ENCODE measurements at regions not wholly inside any gene's neighbourhood (a gene's known extent, or its start where the extent isn't known, plus 50 kb on each side); places are given as distances from the start of the nearest gene placed in this dataset.

- DNase-seq: no peak
- no peak overlapping the region for H3K27ac ChIP-seq
- TF ChIP-seq CTCF (IDR thresholded peaks at IDR 0.05) (no peak), POLR2A (IDR thresholded peaks at IDR 0.05) (no peak)
- WGBS, 2 donors: 62 to 67% methylated on average over 2 of the region's 2 CpGs
- no peaks in the 10 kb centered on the region for H3K27me3 ChIP-seq
- no peaks in the 10 kb centered on the region for H3K36me3 ChIP-seq
- no peaks in the 10 kb centered on the region for H3K9me3 ChIP-seq
- no peaks in the 10 kb centered on the region for H3K4me1 ChIP-seq
- no peak overlapping the region for H3K4me3 ChIP-seq (replicated peaks in 1 of 3)
- intact Hi-C loops (cut with DNase I): no loop called here
Measured at GRCh38 chr5:115064380-115064779, 105.3 kb downstream of the TRIM36 start.

GRCh38 chr5:115054387-115054951 is 115.2 kb downstream of the TRIM36 start:
- Histone ChIP-seq H3K27me3 (no peaks in the 10 kb centered on the region), H3K4me3 (replicated peaks in 1 of 3) (no peak overlapping the region), H3K36me3 (no peaks in the 10 kb centered on the region), H3K9me3 (no peaks in the 10 kb centered on the region), H3K27ac (no peak overlapping the region), H3K4me1 (no peaks in the 10 kb centered on the region)
- DNase-seq: no peak
- intact Hi-C loops (cut with DNase I): no loop called here
- WGBS, 2 donors: 80 to 100% methylated on average over 1 of the region's 1 CpG
- no peak for TF ChIP-seq POLR2A (IDR thresholded peaks at IDR 0.05)

- no peak overlapping the region for H3K27ac ChIP-seq
- H3K4me3 ChIP-seq (replicated peaks in 1 of 3): no peak overlapping the region
- H3K4me1 ChIP-seq: no peaks in the 10 kb centered on the region
- TF ChIP-seq CTCF (IDR thresholded peaks at IDR 0.05) (no peak), POLR2A (IDR thresholded peaks at IDR 0.05) (no peak)
- DNase-seq: no peak
- no peaks in the 10 kb centered on the region for H3K36me3 ChIP-seq
- intact Hi-C loops (cut with DNase I): no loop called here
- H3K9me3 ChIP-seq: no peaks in the 10 kb centered on the region
- H3K27me3 ChIP-seq: no peaks in the 10 kb centered on the region
- WGBS, 2 donors: 95 to 96% methylated on average over 2 of the region's 2 CpGs
Measured at GRCh38 chr5:115052948-115053347, 116.8 kb downstream of the TRIM36 start.

- H3K4me3 ChIP-seq (replicated peaks in 1 of 3): no peak overlapping the region
- H3K27ac ChIP-seq: no peak overlapping the region
- no peaks in the 10 kb centered on the region for H3K9me3 ChIP-seq
- H3K36me3 ChIP-seq: no peaks in the 10 kb centered on the region
- TF ChIP-seq CTCF (IDR thresholded peaks at IDR 0.05): no peak
- no peak for TF ChIP-seq POLR2A (IDR thresholded peaks at IDR 0.05)
- intact Hi-C loops (cut with DNase I): no loop called here
- no peaks in the 10 kb centered on the region for H3K27me3 ChIP-seq
- DNase-seq: no peak
- H3K4me1 ChIP-seq: no peaks in the 10 kb centered on the region
- 54 to 60% methylated on average over 3 of the region's 3 CpGs for WGBS, 2 donors
Measured at GRCh38 chr5:115050866-115051265, 118.8 kb downstream of the TRIM36 start.

GRCh38 chr5:115033861-115034260 is 135.8 kb downstream of the TRIM36 start:
- Histone ChIP-seq H3K4me1 (no peaks in the 10 kb centered on the region), H3K27me3 (no peaks in the 10 kb centered on the region), H3K9me3 (no peaks in the 10 kb centered on the region), H3K36me3 (no peaks in the 10 kb centered on the region), H3K27ac (no peak overlapping the region), H3K4me3 (replicated peaks in 1 of 3) (no peak overlapping the region)
- no peak for DNase-seq
- 60 to 73% methylated on average over 4 of the region's 4 CpGs for WGBS, 2 donors
- intact Hi-C loops (cut with DNase I): no loop called here
- TF ChIP-seq CTCF (IDR thresholded peaks at IDR 0.05): no peak
- no peak for TF ChIP-seq POLR2A (IDR thresholded peaks at IDR 0.05)

GRCh38 chr5:115028557-115028956 is 141.2 kb downstream of the TRIM36 start:
- Histone ChIP-seq H3K4me3 (replicated peaks in 1 of 3) (no peak overlapping the region), H3K27me3 (no peaks in the 10 kb centered on the region), H3K36me3 (no peaks in the 10 kb centered on the region), H3K4me1 (no peaks in the 10 kb centered on the region), H3K9me3 (no peaks in the 10 kb centered on the region), H3K27ac (no peak overlapping the region)
- intact Hi-C loops (cut with DNase I): no loop called here
- TF ChIP-seq CTCF (IDR thresholded peaks at IDR 0.05) (no peak), POLR2A (IDR thresholded peaks at IDR 0.05) (no peak)
- WGBS, 2 donors: 76 to 81% methylated on average over 4 of the region's 4 CpGs
- no peak for DNase-seq
